B cell (primary cell): ENCODE measurements at regions not wholly inside any gene's neighbourhood (a gene's known extent, or its start where the extent isn't known, plus 50 kb on each side); places are given as distances from the start of the nearest gene placed in this dataset.

ENCODE experiments used
- ATAC-seq: fragments of 200-7000 bp; cut with Tn5 transposase; one replicate; pipeline ENCODE4 v1.10.0; 2021; ENCODE audit warnings: low read depth, mild to moderate bottlenecking, moderate number of reproducible peaks, moderate library complexity
- CTCF ChIA-PET: fragments of 350-600 bp; sonication (Branson Sonifier 250); formaldehyde crosslinking; loops from one replicate; lab custom pipeline; 2021; ENCODE audit warnings: antibody characterized with exemption, inconsistent platforms; lab: Charles Lee
- POLR2A ChIA-PET: fragments of 350-600 bp; sonication (Branson Sonifier 250); formaldehyde crosslinking; loops from one replicate; lab custom pipeline; 2021; ENCODE audit warnings: antibody characterized with exemption; lab: Charles Lee
- DNase-seq: peaks from one replicate; pipeline ENCODE4 v3.0.0; 2013
- H2AFZ ChIP-seq: 2 replicates; pipeline ENCODE4 v1.6.1; 2012; ENCODE audit warnings: mild to moderate bottlenecking, low read depth, low read length; ENCODE audit not compliant: insufficient read depth, poor library complexity, severe bottlenecking
- H3K27ac ChIP-seq, 2 donors: 1 replicate in 1 of 2; 2 replicates in 1 of 2; pipeline ENCODE4 v1.5.1; 2012 to 2013; ENCODE audit warnings: low read length in 2 of 2, mild to moderate bottlenecking in 2 of 2, moderate library complexity in 1 of 2
- H3K27me3 ChIP-seq, 4 experiments: fragments of 200-600 bp in 1 of 4; sonication (generic) in 1 of 4; replicated peaks in 1 of 4; 1 replicate in 2 of 4; 2 replicates in 2 of 4; pipeline versions ENCODE4 v1.6.1 to v1.7.0; 2013 to 2016; ENCODE audit warnings: low read length in 3 of 4, mild to moderate bottlenecking in 2 of 4, mixed read lengths in 1 of 4, moderate library complexity in 1 of 4; ENCODE audit not compliant: insufficient read depth in 4 of 4, control insufficient read depth in 3 of 4; ENCODE audit errors: control extremely low read depth in 1 of 4
- H3K36me3 ChIP-seq, 2 experiments: replicated peaks in 1 of 2; 1 replicate in 1 of 2; 2 replicates in 1 of 2; pipeline versions ENCODE4 v1.6.1 to v1.7.1; 2013; ENCODE audit warnings: low read length in 1 of 2; ENCODE audit not compliant: insufficient read depth in 2 of 2, control insufficient read depth in 1 of 2; ENCODE audit errors: control extremely low read depth in 1 of 2, extremely low read depth in 1 of 2
- H3K4me1 ChIP-seq, 2 donors: fragments of 200-600 bp in 1 of 2; sonication (generic) in 1 of 2; 1 replicate in 1 of 2; 2 replicates in 1 of 2; pipeline versions ENCODE4 v1.5.1 to v1.6.1; 2013 to 2017; ENCODE audit warnings: low read length in 2 of 2; ENCODE audit not compliant: control insufficient read depth in 2 of 2, insufficient read depth in 2 of 2
- H3K4me2 ChIP-seq: replicated peaks from 2 replicates; pipeline ENCODE3; 2012; ENCODE audit warnings: mild to moderate bottlenecking, low read depth, low read length; ENCODE audit not compliant: poor library complexity, severe bottlenecking
- H3K4me3 ChIP-seq, 5 experiments: fragments of 200-600 bp in 1 of 5; sonication (generic) in 1 of 5; 1 replicate in 3 of 5; 2 replicates in 2 of 5; pipeline versions ENCODE4 v1.5.1 to v1.7.0; 2011 to 2016; ENCODE audit warnings: low read length in 4 of 5, mild to moderate bottlenecking in 4 of 5, low read depth in 2 of 5, control low read depth in 1 of 5, moderate library complexity in 1 of 5; ENCODE audit not compliant: insufficient read depth in 1 of 5; ENCODE audit errors: control extremely low read depth in 1 of 5, extremely low read depth in 1 of 5
- H3K79me2 ChIP-seq: fragments of 200-600 bp; sonication (generic); one replicate; pipeline ENCODE4 v1.6.0; 2016; ENCODE audit warnings: low read length; ENCODE audit not compliant: control insufficient read depth, insufficient read depth
- H3K9ac ChIP-seq: fragments of 200-600 bp; sonication (generic); 2 replicates; pipeline ENCODE4 v1.6.1; 2017; ENCODE audit warnings: mild to moderate bottlenecking, low read length, moderate library complexity
- H3K9me3 ChIP-seq, 3 donors: one replicate each; pipeline versions ENCODE4 v1.6.1 to v1.7.1; 2013; ENCODE audit warnings: low read length in 2 of 3; ENCODE audit not compliant: control insufficient read depth in 2 of 3, insufficient read depth in 1 of 3; ENCODE audit errors: control extremely low read depth in 1 of 3
- H4K20me1 ChIP-seq: 2 replicates; pipeline ENCODE4 v1.6.0; 2012; ENCODE audit warnings: mild to moderate bottlenecking, low read length; ENCODE audit not compliant: insufficient read depth, control insufficient read depth, poor library complexity, severe bottlenecking
- H3K27ac Mint-ChIP-seq: one replicate; pipeline ENCODE4 v1.8.0; 2021; ENCODE audit warnings: mixed read lengths
- H3K27me3 Mint-ChIP-seq: one replicate; pipeline ENCODE4 v1.8.0; 2021; ENCODE audit warnings: mixed read lengths
- H3K4me1 Mint-ChIP-seq: one replicate; pipeline ENCODE4 v1.8.0; 2021; ENCODE audit warnings: mixed read lengths
- H3K4me3 Mint-ChIP-seq: one replicate; pipeline ENCODE4 v1.8.0; 2021; ENCODE audit warnings: mixed read lengths
- H3K9me3 Mint-ChIP-seq: one replicate; pipeline ENCODE4 v1.8.0; 2022; ENCODE audit warnings: mixed read lengths; ENCODE audit not compliant: insufficient read depth
- CTCF ChIP-seq: fragments of 200-600 bp; IDR thresholded peaks from one replicate; pipeline ENCODE4 v1.8.0; 2022; ENCODE audit warnings: antibody characterized with exemption, mild to moderate bottlenecking
- EZH2 ChIP-seq: IDR thresholded peaks from 2 replicates; pipeline ENCODE4 v1.6.1; 2012; ENCODE audit warnings: borderline replicate concordance, low read depth, mild to moderate bottlenecking, moderate library complexity, low read length; ENCODE audit not compliant: insufficient read depth, poor library complexity, severe bottlenecking
- WGBS: methylation state at CpG from one replicate; pipeline ENCODE4 v1.1.5; 2013; ENCODE audit warnings: missing lambda C conversion rate; ENCODE audit not compliant: insufficient coverage; 5-methylcytosine and 5-hydroxymethylcytosine counted together
- intact Hi-C: fragments of 100-400 bp; cut with micrococcal nuclease; formaldehyde crosslinking; loops from one replicate; pipeline ENCODE4 v1.10.0; 2022

GRCh38 chr1:17488995-17489767 lies 49.7 kb upstream of the RCC2 start:
- TF ChIP-seq CTCF (no peak), EZH2 (no peak)
- Mint-ChIP-seq H3K9me3 (no peaks in the 10 kb centered on the region), H3K4me3 (no peak overlapping the region), H3K4me1 (no peaks in the 10 kb centered on the region), H3K27me3 (peaks cover 11% of the 10 kb centered on the region), H3K27ac (no peak overlapping the region)
- ChIA-PET POLR2A (no interaction called here), CTCF (interaction anchor here (2.8 kb wide), 1 partner anchor 11 kb away, joined by 7 read pairs; no protein-coding TSS in a partner anchor)
- no peaks in the 10 kb centered on the region for H3K9me3 ChIP-seq
- H3K36me3 ChIP-seq = no peaks in the 10 kb centered on the region
- H3K4me3 ChIP-seq = no peak overlapping the region
- no peak overlapping the region for H2AFZ ChIP-seq
- H3K4me1 ChIP-seq = no peaks in the 10 kb centered on the region
- intact Hi-C loops = no loop called here
- no peak overlapping the region for H3K4me2 ChIP-seq
- DNase-seq (no peak), ATAC-seq (no peak)
- no peaks in the 10 kb centered on the region for H3K79me2 ChIP-seq
- no peaks in the 10 kb centered on the region for H4K20me1 ChIP-seq
- no peak overlapping the region for H3K27ac ChIP-seq
- 87% methylated on average over 5 of the region's 5 CpGs for WGBS
- no peak overlapping the region for H3K9ac ChIP-seq
- H3K27me3 ChIP-seq = peaks cover 0 to 3% (median 0%) of the 10 kb centered on the region in 4 experiments
